IMR-90 (cell line): ENCODE measurements at regions not wholly inside any gene's neighbourhood (a gene's known extent, or its start where the extent isn't known, plus 50 kb on each side); places are given as distances from the start of the nearest gene placed in this dataset.
A peak's percentile ranks its signal among the peaks of the same experiment; 100 is the strongest.

Experiments
- ATAC-seq: fragments of 200-7000 bp; cut with Tn5 transposase; 2 replicates; pipeline ENCODE4 v1.9.1; 2020; ENCODE audit warnings: low read depth, mild to moderate bottlenecking, moderate library complexity
- BruUV-seq: library from RNA; stranded (reverse); fragments of 400-500 nt; replicated peaks from 2 replicates; lab custom pipeline; 2021; lab: Mats Ljungman, UMichigan
- CTCF ChIA-PET: fragments of 300-600 bp; formaldehyde crosslinking; extraction: SDS; loops from one replicate; lab custom pipeline; 2021; ENCODE audit warnings: antibody characterized with exemption; lab: Yijun Ruan, JAX
- POLR2A ChIA-PET: fragments of 300-600 bp; sonication (Branson Sonifier 250); formaldehyde crosslinking; loops from one replicate; lab custom pipeline; 2022; ENCODE audit warnings: antibody characterized with exemption; ENCODE audit not compliant: unreplicated experiment; lab: Charles Lee
- DNase-seq: peaks from one replicate; pipeline ENCODE4 v3.0.0; 2013
- H2AFZ ChIP-seq: replicated peaks from 2 replicates; pipeline ENCODE3; 2013; ENCODE audit warnings: low read length, mild to moderate bottlenecking; ENCODE audit not compliant: poor library complexity
- H2AK5ac ChIP-seq: 2 replicates; pipeline ENCODE4 v1.6.1; 2013; ENCODE audit warnings: low read depth, low read length, inconsistent platforms
- H2AK9ac ChIP-seq: replicated peaks from 2 replicates; pipeline ENCODE3; 2013; ENCODE audit warnings: mild to moderate bottlenecking, low read depth, low read length, moderate library complexity; ENCODE audit not compliant: poor library complexity
- H2BK120ac ChIP-seq: 2 replicates; pipeline ENCODE4 v1.6.1; 2013; ENCODE audit warnings: low read depth, low read length, inconsistent platforms
- H2BK15ac ChIP-seq: 3 replicates; pipeline ENCODE4 v1.6.1; 2013; ENCODE audit warnings: low read depth, low read length, inconsistent platforms
- H2BK20ac ChIP-seq: 2 replicates; pipeline ENCODE4 v1.6.1; 2013; ENCODE audit warnings: low read depth, mild to moderate bottlenecking, inconsistent platforms, low read length, moderate library complexity
- H2BK5ac ChIP-seq: 2 replicates; pipeline ENCODE4 v1.6.1; 2013; ENCODE audit warnings: mild to moderate bottlenecking, low read depth, low read length, inconsistent platforms; ENCODE audit not compliant: poor library complexity, severe bottlenecking
- H3K14ac ChIP-seq: replicated peaks from 2 replicates; pipeline ENCODE4 v1.6.1; 2013; ENCODE audit warnings: low read depth, low read length, inconsistent platforms
- H3K18ac ChIP-seq: 2 replicates; pipeline ENCODE4 v1.6.1; 2013; ENCODE audit warnings: low read depth, low read length, control low read depth
- H3K23ac ChIP-seq: 2 replicates; pipeline ENCODE4 v1.6.1; 2013; ENCODE audit warnings: low read depth, low read length, inconsistent platforms
- H3K27ac ChIP-seq: 2 replicates; pipeline ENCODE4 v1.5.1; 2013; ENCODE audit warnings: mild to moderate bottlenecking, control low read depth, low read length; ENCODE audit not compliant: insufficient read depth
- H3K27me3 ChIP-seq: 2 replicates; pipeline ENCODE4 v1.6.1; 2013; ENCODE audit warnings: low read length; ENCODE audit not compliant: control insufficient read depth, insufficient read depth
- H3K36me3 ChIP-seq: 2 replicates; pipeline ENCODE4 v1.6.1; 2013; ENCODE audit warnings: low read length, mixed read lengths; ENCODE audit not compliant: control insufficient read depth, insufficient read depth
- H3K4ac ChIP-seq: 2 replicates; pipeline ENCODE4 v1.6.1; 2013; ENCODE audit warnings: low read depth, low read length, inconsistent platforms
- H3K4me1 ChIP-seq: 2 replicates; pipeline ENCODE4 v1.6.1; 2013; ENCODE audit warnings: low read length, mixed read lengths; ENCODE audit not compliant: control insufficient read depth, insufficient read depth
- H3K4me2 ChIP-seq: 2 replicates; pipeline ENCODE4 v1.6.1; 2013; ENCODE audit warnings: low read depth, mild to moderate bottlenecking, control low read depth, low read length, moderate library complexity
- H3K4me3 ChIP-seq: 2 replicates; pipeline ENCODE4 v1.5.1; 2013; ENCODE audit warnings: low read depth, mild to moderate bottlenecking, control low read depth, low read length, moderate library complexity; ENCODE audit not compliant: insufficient read depth
- H3K56ac ChIP-seq: 2 replicates; pipeline ENCODE4 v1.6.1; 2013; ENCODE audit warnings: low read length, inconsistent platforms; ENCODE audit not compliant: insufficient read depth; ENCODE audit errors: extremely low read depth
- H3K79me1 ChIP-seq, 2 experiments: 2 replicates each; pipeline ENCODE4 v1.6.1; 2013; ENCODE audit warnings: low read length in 2 of 2, inconsistent platforms in 1 of 2, low read depth in 1 of 2
- H3K9ac ChIP-seq: 2 replicates; pipeline ENCODE4 v1.6.1; 2013; ENCODE audit warnings: low read depth, low read length, control low read depth
- H3K9me1 ChIP-seq: 2 replicates; pipeline ENCODE4 v1.6.1; 2013; ENCODE audit warnings: low read length, inconsistent platforms; ENCODE audit not compliant: insufficient read depth
- H3K9me3 ChIP-seq: 2 replicates; pipeline ENCODE4 v1.6.1; 2013; ENCODE audit warnings: low read length; ENCODE audit not compliant: control insufficient read depth, insufficient read depth
- H4K20me1 ChIP-seq: 2 replicates; pipeline ENCODE4 v1.6.1; 2013; ENCODE audit warnings: low read length, inconsistent platforms; ENCODE audit not compliant: insufficient read depth
- H4K5ac ChIP-seq: 2 replicates; pipeline ENCODE4 v1.6.1; 2013; ENCODE audit warnings: mild to moderate bottlenecking, low read depth, low read length, control low read depth
- H4K8ac ChIP-seq, 2 experiments: 2 replicates each; pipeline ENCODE4 v1.6.1; 2013; ENCODE audit warnings: low read depth in 2 of 2, low read length in 2 of 2, control low read depth in 1 of 2, inconsistent platforms in 1 of 2
- H4K91ac ChIP-seq: 2 replicates; pipeline ENCODE4 v1.6.1; 2013; ENCODE audit warnings: low read depth, low read length, inconsistent platforms; ENCODE audit not compliant: insufficient read depth
- BHLHE40 ChIP-seq: fragments of 150-350 bp; IDR thresholded peaks from 2 replicates; pipeline ENCODE4 v1.6.1; 2016; ENCODE audit warnings: mild to moderate bottlenecking, low read depth, low read length
- CEBPB ChIP-seq: IDR thresholded peaks from 2 replicates; pipeline ENCODE4 v1.6.1; 2012; ENCODE audit warnings: low read depth, low read length, improper control_type of control experiment
- CHD1 ChIP-seq: IDR thresholded peaks from 2 replicates; pipeline ENCODE4 v1.6.1; 2012; ENCODE audit warnings: low read depth, low read length, improper control_type of control experiment
- CTCF ChIP-seq: conservative IDR thresholded peaks from 2 replicates; pipeline ENCODE4 v1.5.1; 2012; ENCODE audit warnings: mild to moderate bottlenecking, low read depth, low read length, improper control_type of control experiment
- FOS ChIP-seq: fragments of 150-350 bp; IDR thresholded peaks from 2 replicates; pipeline ENCODE4 v1.6.1; 2016; ENCODE audit warnings: low read depth, low read length
- MAFK ChIP-seq: IDR thresholded peaks from 2 replicates; pipeline ENCODE4 v1.6.1; 2012; ENCODE audit warnings: low read depth, low read length, improper control_type of control experiment
- MAZ ChIP-seq: IDR thresholded peaks from 2 replicates; pipeline ENCODE4 v1.6.1; 2012; ENCODE audit warnings: low read depth, mild to moderate bottlenecking, low read length, improper control_type of control experiment, moderate library complexity, borderline replicate concordance
- MXI1 ChIP-seq: IDR thresholded peaks from 2 replicates; pipeline ENCODE4 v1.6.1; 2012; ENCODE audit warnings: low read depth, mild to moderate bottlenecking, low read length, moderate library complexity, borderline replicate concordance
- NFE2L2 ChIP-seq: fragments of 150-350 bp; IDR thresholded peaks from 2 replicates; pipeline ENCODE4 v1.6.1; 2016; ENCODE audit warnings: low read depth, mild to moderate bottlenecking, low read length
- RAD21 ChIP-seq: IDR thresholded peaks from 2 replicates; pipeline ENCODE4 v1.6.1; 2012; ENCODE audit warnings: low read length, improper control_type of control experiment
- RFX5 ChIP-seq: IDR thresholded peaks from 2 replicates; pipeline ENCODE4 v1.8.0; 2012; ENCODE audit warnings: low read depth, mild to moderate bottlenecking, low read length, moderate library complexity
- SMC3 ChIP-seq: fragments of 150-350 bp; IDR thresholded peaks from 2 replicates; pipeline ENCODE4 v1.6.1; 2016; ENCODE audit warnings: low read depth, mild to moderate bottlenecking, antibody characterized with exemption, low read length, moderate library complexity
- USF2 ChIP-seq: fragments of 150-350 bp; IDR thresholded peaks from 2 replicates; pipeline ENCODE4 v1.6.1; 2017; ENCODE audit warnings: mild to moderate bottlenecking, antibody characterized with exemption, low read length, low read depth
- WGBS, 2 experiments: methylation state at CpG; one replicate each; pipeline versions ENCODE4 v1.1.5 to v1.1.7; 2013; ENCODE audit warnings: missing lambda C conversion rate in 2 of 2; ENCODE audit not compliant: insufficient read length in 1 of 2; ENCODE audit errors: extremely low coverage in 2 of 2; 5-methylcytosine and 5-hydroxymethylcytosine counted together
- dilution Hi-C: fragments of 300-500 bp; cut with HindIII; formaldehyde crosslinking; loops from one replicate; pipeline ENCODE4 v1.14.3; 2018; ENCODE audit warnings: low sequenced_read_pairs; ENCODE audit not compliant: unreplicated experiment
- in situ Hi-C: fragments of 300-500 bp; cut with MboI; formaldehyde crosslinking; loops from 3 replicates; pipeline ENCODE4 v1.14.3; 2019; ENCODE audit warnings: low sequenced_read_pairs, inconsistent platforms, mixed read lengths
- intact Hi-C: fragments of 100-400 bp; cut with micrococcal nuclease; formaldehyde crosslinking; loops from 2 replicates; pipeline ENCODE4 v1.10.0; 2022

- TF ChIP-seq MXI1 (no peak), BHLHE40 (no peak)
Measured at GRCh38 chr3:107235193-107235927, 141.9 kb upstream of the CCDC54 start (continued).

GRCh38 chr3:107235928-107236315 lies 141.3 kb upstream of the CCDC54 start:
- no TSS peak for BruUV-seq
- no peak overlapping the region for H4K91ac ChIP-seq
- peak; percentile 77 for ATAC-seq
- no peak overlapping the region for H3K23ac ChIP-seq
- H3K9me3 ChIP-seq, result no peaks in the 10 kb centered on the region
- H2BK20ac ChIP-seq, result no peak overlapping the region
- no peaks in the 10 kb centered on the region for H3K27me3 ChIP-seq
- WGBS, 2 experiments, result no CpG with 5 or more reads among the region's 5 CpGs
- ChIA-PET CTCF (interaction anchor here (0.5 to 2.0 kb wide), 10 partner anchors 19 to 1242 kb away, joined by 3 to 8 read pairs (median 4); no protein-coding TSS in a partner anchor), POLR2A (interaction anchor here (0.6 kb wide), 1 partner anchor 15 kb away, joined by 3 read pairs; no protein-coding TSS in a partner anchor)
- peak overlapping the region; percentile 19; the same call in 1 of the 2 replicates for H3K27ac ChIP-seq
- 0 out of 2 replicates have a peak, but pooled peaks cover 2% of the 10 kb centered on the region for H3K9me1 ChIP-seq
- H2AFZ ChIP-seq, result no peak overlapping the region
- H3K4me3 ChIP-seq, result peak overlapping the region; percentile 40
- dilution Hi-C loops (no loop called here), intact Hi-C loops (loop anchor here (1.0 to 5.0 kb wide), 9 partner anchors 30 to 1316 kb away; no protein-coding TSS in a partner anchor), in situ Hi-C loops (loop anchor here (10.0 to 25.0 kb wide), 4 partner anchors 499 to 1319 kb away; partner anchors contain the start of gene IFT57)
- H4K5ac ChIP-seq, result no peak overlapping the region
- peak; percentile 89 for DNase-seq
- H2BK120ac ChIP-seq, result peak overlapping the region; percentile 86; the same call in 1 of the 2 replicates
- no peak overlapping the region for H3K4ac ChIP-seq
- H3K4me1 ChIP-seq, result peaks cover 5% of the 10 kb centered on the region
- peak overlapping the region; percentile 70; the same call in 1 of the 2 replicates for H3K56ac ChIP-seq
- no peak overlapping the region for H3K14ac ChIP-seq
- H3K9ac ChIP-seq, result peak overlapping the region; percentile 76; the same call in 1 of the 2 replicates
- no peak for TF ChIP-seq MXI1
- no peak for TF ChIP-seq MAFK
- TF ChIP-seq RFX5, result no peak
- no peak for TF ChIP-seq CEBPB
- no peak for TF ChIP-seq MAZ
- TF ChIP-seq CHD1, result no peak
- TF ChIP-seq USF2, result no peak
- TF ChIP-seq CTCF, result peak; percentile 94
- no peak for TF ChIP-seq FOS
- peak; percentile 92 for TF ChIP-seq RAD21
- TF ChIP-seq NFE2L2, result no peak
- no peak for TF ChIP-seq BHLHE40
- peak; percentile 83 for TF ChIP-seq SMC3
- peak overlapping the region; percentile 59 for H2BK5ac ChIP-seq
- H2AK5ac ChIP-seq, result no peak overlapping the region
- H4K8ac ChIP-seq, result no peak overlapping the region; a peak in 1 of 4 replicates
- H2BK15ac ChIP-seq, result no peak overlapping the region
- H3K4me2 ChIP-seq, result peak overlapping the region; percentile 91
- H4K20me1 ChIP-seq, result no peaks in the 10 kb centered on the region
- H3K36me3 ChIP-seq, result no peaks in the 10 kb centered on the region
- H2AK9ac ChIP-seq, result no peak overlapping the region
- no peak overlapping the region for H3K18ac ChIP-seq
- peaks cover 0 to 10% of the 10 kb centered on the region in 2 experiments; a peak in 2 of 4 replicates for H3K79me1 ChIP-seq
